GM23338 (cell line): ENCODE measurements at regions not wholly inside any gene's neighbourhood (a gene's known extent, or its start where the extent isn't known, plus 50 kb on each side); places are given as distances from the start of the nearest gene placed in this dataset.

Source experiments
- ATAC-seq: fragments of 200-7000 bp; cut with Tn5 transposase; 3 replicates; pipeline ENCODE4 v1.9.1; 2020
- DNase-seq: peaks from one replicate; pipeline ENCODE4 v3.0.0-alpha.2; 2015; ENCODE audit warnings: low spot score
- H2AFZ ChIP-seq: fragments of 200-600 bp; sonication (generic); 2 replicates; pipeline ENCODE4 v1.8.0; 2016; ENCODE audit warnings: antibody characterized with exemption, mild to moderate bottlenecking, moderate library complexity
- H3F3A ChIP-seq: fragments of 200-600 bp; sonication (generic); replicated peaks from 2 replicates; pipeline ENCODE4 v1.8.0; 2017; ENCODE audit warnings: antibody characterized with exemption, mixed run types, low read depth
- H3K27ac ChIP-seq: fragments of 200-600 bp; sonication (generic); 2 replicates; pipeline ENCODE4 v1.6.1; 2016; ENCODE audit warnings: low read depth
- H3K27me3 ChIP-seq: fragments of 200-600 bp; sonication (generic); 2 replicates; pipeline ENCODE4 v1.8.0; 2016; ENCODE audit warnings: mild to moderate bottlenecking, mixed run types, moderate library complexity; ENCODE audit not compliant: insufficient read depth
- H3K36me3 ChIP-seq: fragments of 200-600 bp; sonication (generic); 2 replicates; pipeline ENCODE4 v1.8.0; 2016; ENCODE audit warnings: mild to moderate bottlenecking; ENCODE audit not compliant: insufficient read depth
- H3K4me1 ChIP-seq: fragments of 200-600 bp; sonication (generic); 2 replicates; pipeline ENCODE4 v1.8.0; 2016; ENCODE audit warnings: mild to moderate bottlenecking, moderate library complexity; ENCODE audit not compliant: insufficient read depth
- H3K4me2 ChIP-seq: fragments of 200-600 bp; sonication (generic); 2 replicates; pipeline ENCODE4 v1.7.1; 2017; ENCODE audit warnings: mixed run types
- H3K4me3 ChIP-seq: fragments of 200-600 bp; sonication (generic); 2 replicates; pipeline ENCODE4 v1.6.1; 2016; ENCODE audit warnings: mixed run types
- H3K79me2 ChIP-seq: fragments of 200-600 bp; sonication (generic); replicated peaks from 2 replicates; pipeline ENCODE4 v1.8.0; 2017; ENCODE audit warnings: mild to moderate bottlenecking; ENCODE audit not compliant: insufficient read depth
- H3K9me2 ChIP-seq: fragments of 200-600 bp; sonication (generic); 2 replicates; pipeline ENCODE4 v1.8.0; 2017; ENCODE audit not compliant: insufficient read depth
- H4K20me1 ChIP-seq: fragments of 200-600 bp; sonication (generic); replicated peaks from 2 replicates; pipeline ENCODE4 v1.8.0; 2017; ENCODE audit warnings: mild to moderate bottlenecking; ENCODE audit not compliant: insufficient read depth
- H3K27ac Mint-ChIP-seq: 2 replicates; pipeline ENCODE4 v1.8.0; 2020; ENCODE audit warnings: inconsistent platforms, mild to moderate bottlenecking, moderate library complexity, mixed read lengths
- H3K27me3 Mint-ChIP-seq: 3 replicates; pipeline ENCODE4 v1.8.0; 2022; ENCODE audit warnings: low read depth, mild to moderate bottlenecking, moderate library complexity, mixed read lengths, inconsistent platforms; ENCODE audit not compliant: insufficient read depth, poor library complexity
- H3K36me3 Mint-ChIP-seq: 3 replicates; pipeline ENCODE4 v1.8.0; 2021; ENCODE audit warnings: low read depth, mild to moderate bottlenecking, inconsistent platforms, moderate library complexity, mixed read lengths
- H3K4me1 Mint-ChIP-seq: 3 replicates; pipeline ENCODE4 v1.8.0; 2020; ENCODE audit warnings: mild to moderate bottlenecking, inconsistent platforms, mixed read lengths
- H3K4me3 Mint-ChIP-seq: 3 replicates; pipeline ENCODE4 v1.8.0; 2021; ENCODE audit warnings: moderate library complexity, mild to moderate bottlenecking, inconsistent platforms, mixed read lengths
- H3K9me3 Mint-ChIP-seq: 3 replicates; pipeline ENCODE4 v1.8.0; 2020; ENCODE audit warnings: moderate library complexity, mild to moderate bottlenecking, inconsistent platforms, mixed read lengths
- CTCF ChIP-seq, 2 experiments: fragments of 200-600 bp in 1 of 2; sonication (generic) in 1 of 2; conservative IDR thresholded peaks; 2 replicates each; pipeline versions ENCODE4 v1.5.1 to v1.6.1; 2016 to 2017; ENCODE audit warnings: antibody characterized with exemption in 2 of 2, low read depth in 2 of 2, mild to moderate bottlenecking in 2 of 2, moderate library complexity in 1 of 2
- ETS1 ChIP-seq: IDR thresholded peaks from 2 replicates; pipeline ENCODE4 v1.6.1; 2016; ENCODE audit warnings: antibody characterized with exemption
- EZH2 ChIP-seq: fragments of 200-600 bp; sonication (generic); IDR thresholded peaks from one replicate; pipeline ENCODE4 v1.8.0; 2017; ENCODE audit warnings: antibody characterized with exemption, mild to moderate bottlenecking, low read depth; ENCODE audit not compliant: unreplicated experiment
- JUNB ChIP-seq: IDR thresholded peaks from one replicate; pipeline ENCODE4 v1.6.1; 2016; ENCODE audit warnings: antibody characterized with exemption; ENCODE audit not compliant: unreplicated experiment
- NANOG ChIP-seq: IDR thresholded peaks from 2 replicates; pipeline ENCODE4 v1.6.1; 2016; ENCODE audit warnings: antibody characterized with exemption, borderline replicate concordance
- POLR2AphosphoS5 ChIP-seq: IDR thresholded peaks from 2 replicates; pipeline ENCODE4 v1.6.1; 2016; ENCODE audit warnings: antibody characterized with exemption, low read depth
- REST ChIP-seq: IDR thresholded peaks from one replicate; pipeline ENCODE4 v1.6.1; 2018; ENCODE audit warnings: antibody characterized with exemption; ENCODE audit not compliant: unreplicated experiment
- STAT1 ChIP-seq: IDR thresholded peaks from one replicate; pipeline ENCODE4 v1.6.1; 2016; ENCODE audit warnings: antibody characterized with exemption; ENCODE audit not compliant: unreplicated experiment
- ZNF114 ChIP-seq: fragments of 250-450 bp; sonication (Bioruptor Pico); IDR thresholded peaks from 2 replicates; pipeline ENCODE4 v1.5.0; 2020; ENCODE audit warnings: mild to moderate bottlenecking, moderate library complexity
- ZNF331 ChIP-seq: fragments of 250-450 bp; sonication (Bioruptor Pico); IDR thresholded peaks from 2 replicates; pipeline ENCODE4 v1.5.0; 2020; ENCODE audit warnings: low read depth, mild to moderate bottlenecking, moderate library complexity

GRCh38 chr5:133690746-133691145 lies 78.4 kb upstream of the FSTL4 start (continued):
- TF ChIP-seq REST (no peak), CTCF (conservative IDR thresholded peaks at IDR 0.05; ENCODE audit: low read depth in 2 of 2) (no peak), ETS1 (no peak), EZH2 (no peak)

GRCh38 chr5:133688391-133688790 lies 76.0 kb upstream of the FSTL4 start:
- Mint-ChIP-seq H3K36me3 (no peaks in the 10 kb centered on the region), H3K9me3 (no peaks in the 10 kb centered on the region; the same call in 2 of the 3 replicates), H3K27me3 (no peaks in the 10 kb centered on the region), H3K4me3 (no peak overlapping the region), H3K4me1 (no peaks in the 10 kb centered on the region), H3K27ac (no peak overlapping the region)
- Histone ChIP-seq H3K36me3 (no peaks in the 10 kb centered on the region), H3K4me3 (no peak overlapping the region), H3F3A (no peaks in the 10 kb centered on the region), H3K79me2 (no peaks in the 10 kb centered on the region), H2AFZ (no peak overlapping the region), H3K4me2 (no peak overlapping the region), H3K4me1 (no peaks in the 10 kb centered on the region), H3K27me3 (no peaks in the 10 kb centered on the region), H3K9me2 (0 out of 2 replicates have a peak, but pooled peaks cover 3% of the 10 kb centered on the region), H4K20me1 (no peaks in the 10 kb centered on the region), H3K27ac (no peak overlapping the region)
- no peak for TF ChIP-seq ZNF114 (CRISPR knock-in tag)
- TF ChIP-seq EZH2: no peak
- no peak for TF ChIP-seq ZNF331 (CRISPR knock-in tag)
- TF ChIP-seq ETS1: no peak
- no peak for TF ChIP-seq POLR2AphosphoS5
- TF ChIP-seq STAT1: no peak
- no peak for TF ChIP-seq JUNB
- no peak for TF ChIP-seq NANOG
- ATAC-seq (no peak), DNase-seq (no peak)
